ENCODE measurements at regions not wholly inside any gene's neighbourhood (a gene's known extent, or its start where the extent isn't known, plus 50 kb on each side); places are given as distances from the start of the nearest gene placed in this dataset.

- TF ChIP-seq CTCF (IDR thresholded peaks at IDR 0.05; ENCODE audit: low read depth, low read length) (no peak), POLR2A (IDR thresholded peaks at IDR 0.05; ENCODE audit: extremely low read depth, insufficient read length) (no peak), MAX (IDR thresholded peaks at IDR 0.05; ENCODE audit: low read depth, low read length) (no peak), MYC (IDR thresholded peaks at IDR 0.05; ENCODE audit: low read depth, low read length) (no peak)
These were observed 287.0 kb downstream of the FGF9 start for GRCh38 chr13:21957833-21958232.
